A549 (cell line): ENCODE measurements at regions not wholly inside any gene's neighbourhood (a gene's known extent, or its start where the extent isn't known, plus 50 kb on each side); places are given as distances from the start of the nearest gene placed in this dataset.

Experiments
- KDM1A ChIP-seq: fragments of 200-600 bp; sonication (generic); IDR thresholded peaks from 2 replicates; pipeline ENCODE4 v1.6.1; 2016; ENCODE audit warnings: low read depth, mild to moderate bottlenecking
- POLR2A ChIP-seq: IDR thresholded peaks from 2 replicates; pipeline ENCODE4 v1.6.1; 2012; ENCODE audit warnings: mild to moderate bottlenecking, low read length
- RCOR1 ChIP-seq: fragments of 150-350 bp; IDR thresholded peaks from 2 replicates; pipeline ENCODE4 v1.6.1; 2014; ENCODE audit warnings: antibody characterized with exemption, low read length, low read depth
- SREBF2 ChIP-seq: fragments of 450-650 bp; IDR thresholded peaks from 2 replicates; pipeline ENCODE4 v1.6.1; 2014; ENCODE audit warnings: mild to moderate bottlenecking, moderate library complexity
- TF ChIP-seq, protein P1 (sequence below): fragments of >200 bp; sonication (Bioruptor Twin); formaldehyde crosslinking; IDR thresholded peaks from 3 replicates; pipeline ENCODE4 v1.5.1; 2016
- TF ChIP-seq, protein P2 (sequence below): IDR thresholded peaks from 2 replicates; pipeline ENCODE4 v1.6.1; 2012

DNA sequence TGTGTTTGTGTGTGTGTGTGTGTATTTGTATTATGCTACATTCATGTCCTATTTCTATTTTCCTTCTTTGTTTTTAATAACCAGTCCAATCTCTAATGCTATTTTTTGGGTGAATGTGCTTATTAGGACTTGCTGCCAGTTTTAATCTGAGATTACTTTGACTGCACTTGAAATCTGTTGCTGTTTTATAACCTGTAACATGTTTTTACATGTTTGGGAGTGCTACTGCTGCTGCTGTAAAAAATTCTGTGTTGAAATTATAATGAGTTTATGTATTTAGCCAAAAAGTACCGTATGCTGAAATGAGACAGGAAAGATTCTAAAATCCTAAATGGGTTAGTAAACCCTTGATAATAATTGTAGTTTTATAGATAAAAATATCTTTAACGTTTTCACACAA lies 104.7 kb upstream of the SSBP2 start:
- TF ChIP-seq, protein P1, sequence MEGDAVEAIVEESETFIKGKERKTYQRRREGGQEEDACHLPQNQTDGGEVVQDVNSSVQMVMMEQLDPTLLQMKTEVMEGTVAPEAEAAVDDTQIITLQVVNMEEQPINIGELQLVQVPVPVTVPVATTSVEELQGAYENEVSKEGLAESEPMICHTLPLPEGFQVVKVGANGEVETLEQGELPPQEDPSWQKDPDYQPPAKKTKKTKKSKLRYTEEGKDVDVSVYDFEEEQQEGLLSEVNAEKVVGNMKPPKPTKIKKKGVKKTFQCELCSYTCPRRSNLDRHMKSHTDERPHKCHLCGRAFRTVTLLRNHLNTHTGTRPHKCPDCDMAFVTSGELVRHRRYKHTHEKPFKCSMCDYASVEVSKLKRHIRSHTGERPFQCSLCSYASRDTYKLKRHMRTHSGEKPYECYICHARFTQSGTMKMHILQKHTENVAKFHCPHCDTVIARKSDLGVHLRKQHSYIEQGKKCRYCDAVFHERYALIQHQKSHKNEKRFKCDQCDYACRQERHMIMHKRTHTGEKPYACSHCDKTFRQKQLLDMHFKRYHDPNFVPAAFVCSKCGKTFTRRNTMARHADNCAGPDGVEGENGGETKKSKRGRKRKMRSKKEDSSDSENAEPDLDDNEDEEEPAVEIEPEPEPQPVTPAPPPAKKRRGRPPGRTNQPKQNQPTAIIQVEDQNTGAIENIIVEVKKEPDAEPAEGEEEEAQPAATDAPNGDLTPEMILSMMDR, result no peak
- TF ChIP-seq RCOR1 (no peak), POLR2A (no peak), SREBF2 (no peak), KDM1A (no peak)
- TF ChIP-seq, protein P2, sequence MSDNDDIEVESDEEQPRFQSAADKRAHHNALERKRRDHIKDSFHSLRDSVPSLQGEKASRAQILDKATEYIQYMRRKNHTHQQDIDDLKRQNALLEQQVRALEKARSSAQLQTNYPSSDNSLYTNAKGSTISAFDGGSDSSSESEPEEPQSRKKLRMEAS, result no peak
